ENCODE measurements at regions not wholly inside any gene's neighbourhood (a gene's known extent, or its start where the extent isn't known, plus 50 kb on each side); places are given as distances from the start of the nearest gene placed in this dataset.

DNA sequence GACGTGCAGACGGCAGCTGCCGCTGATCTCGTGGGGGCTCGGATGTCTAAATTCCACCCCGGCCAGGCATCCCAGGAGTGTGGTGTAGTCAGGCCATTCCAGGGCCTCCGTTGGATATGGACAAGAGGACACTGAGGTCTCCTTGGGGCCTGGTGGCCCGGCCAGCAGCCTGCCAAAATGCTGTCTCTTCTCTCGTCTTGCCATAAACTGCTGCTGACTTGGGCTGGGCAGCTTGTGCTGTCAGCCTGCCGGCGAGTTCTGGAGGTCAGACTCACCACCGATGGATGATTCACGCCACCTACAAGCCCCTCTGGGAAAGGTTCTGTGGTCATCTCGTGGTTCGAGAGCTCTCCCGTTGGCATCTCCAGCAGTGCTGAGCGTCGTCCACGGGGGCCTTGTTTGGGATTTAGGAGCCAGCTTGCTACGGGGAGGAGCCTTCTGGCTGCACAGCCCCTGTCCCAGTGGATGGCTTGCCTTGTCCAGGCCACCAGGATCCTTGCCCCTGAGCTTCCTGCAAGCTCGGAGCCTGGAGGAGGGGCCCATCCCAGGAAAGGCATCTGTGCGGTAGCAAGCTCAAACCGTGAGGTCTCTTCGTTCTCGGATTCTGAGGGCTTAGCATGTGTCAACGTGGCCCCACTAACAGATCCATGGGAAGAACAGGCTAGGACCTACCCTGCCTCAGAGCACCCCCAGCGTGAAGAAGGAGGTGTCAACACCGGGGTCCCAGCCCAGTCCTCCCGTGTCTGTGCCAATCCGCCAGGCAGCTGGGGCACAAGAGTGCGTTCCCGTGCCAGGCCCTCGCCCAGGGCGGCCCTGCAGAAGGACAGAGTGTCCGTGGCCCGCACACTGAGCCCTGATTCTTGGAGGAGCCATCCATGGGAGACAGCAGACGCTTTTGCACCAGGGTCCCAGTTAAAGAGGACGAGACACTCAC is 1114.1 kb downstream of the BRD1 start:
- ATAC-seq (no peak), DNase-seq (peak in 1 of 10 donors; percentile 57)
- peaks cover 0 to 11% (median 0%) of the 10 kb centered on the region in 9 donors for H3K9me3 Mint-ChIP-seq
- no peak overlapping the region for H3K27ac Mint-ChIP-seq
- peaks cover 0 to 3% (median 0%) of the 10 kb centered on the region in 4 donors for H3K4me1 Mint-ChIP-seq
- POLR2A ChIA-PET = no interaction called here
- peaks cover 0 to 22% (median 9%) of the 10 kb centered on the region in 5 donors for H3K27me3 Mint-ChIP-seq
- no peak overlapping the region for H3K4me3 Mint-ChIP-seq
- no peaks in the 10 kb centered on the region for H3K36me3 Mint-ChIP-seq

DNA sequence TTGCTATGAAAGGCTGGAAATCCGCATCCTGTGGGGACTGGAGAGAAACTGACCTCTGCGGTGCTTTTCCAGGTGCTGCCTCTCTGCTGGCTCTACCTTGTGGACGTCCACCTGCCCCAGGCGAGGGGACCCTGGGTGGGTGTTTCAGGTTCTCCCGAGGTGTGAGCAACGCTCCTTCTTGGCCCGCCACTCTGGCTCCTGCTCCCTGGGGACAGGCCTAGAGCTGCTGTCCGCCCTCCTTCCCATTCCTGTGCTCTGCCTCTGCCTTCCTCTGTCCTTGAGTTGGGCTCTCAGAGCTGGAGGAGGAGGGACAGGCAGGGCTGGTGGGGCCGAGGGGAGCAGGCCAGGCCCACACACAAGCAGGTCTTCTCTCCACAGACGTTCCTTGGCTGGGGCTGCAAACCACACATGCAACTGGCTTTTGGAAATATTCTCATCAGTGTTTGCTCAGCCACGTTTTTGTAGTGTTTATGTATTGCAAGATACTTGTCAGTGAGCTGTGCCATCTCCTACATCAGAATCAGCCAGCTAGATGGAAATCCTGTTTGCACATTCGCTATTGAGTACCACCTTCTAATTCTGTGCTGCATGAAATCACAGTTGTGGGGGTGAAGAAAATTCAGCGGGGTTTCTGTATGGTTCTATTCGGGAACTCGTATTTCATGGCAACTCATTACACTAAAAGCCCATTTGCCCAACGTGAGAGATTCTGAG is 1115.0 kb downstream of the BRD1 start:
- H3K9me3 Mint-ChIP-seq = peaks cover 0 to 11% (median 0%) of the 10 kb centered on the region in 9 donors
- H3K4me3 Mint-ChIP-seq = no peak overlapping the region
- ATAC-seq (no peak), DNase-seq (peak in 1 of 10 donors; percentile 41)
- H3K27me3 Mint-ChIP-seq = peaks cover 0 to 19% (median 9%) of the 10 kb centered on the region in 5 donors
- no peaks in the 10 kb centered on the region for H3K36me3 Mint-ChIP-seq
- POLR2A ChIA-PET = no interaction called here
- no peak overlapping the region for H3K27ac Mint-ChIP-seq
- H3K4me1 Mint-ChIP-seq = peaks cover 0 to 2% (median 0%) of the 10 kb centered on the region in 4 donors

DNA sequence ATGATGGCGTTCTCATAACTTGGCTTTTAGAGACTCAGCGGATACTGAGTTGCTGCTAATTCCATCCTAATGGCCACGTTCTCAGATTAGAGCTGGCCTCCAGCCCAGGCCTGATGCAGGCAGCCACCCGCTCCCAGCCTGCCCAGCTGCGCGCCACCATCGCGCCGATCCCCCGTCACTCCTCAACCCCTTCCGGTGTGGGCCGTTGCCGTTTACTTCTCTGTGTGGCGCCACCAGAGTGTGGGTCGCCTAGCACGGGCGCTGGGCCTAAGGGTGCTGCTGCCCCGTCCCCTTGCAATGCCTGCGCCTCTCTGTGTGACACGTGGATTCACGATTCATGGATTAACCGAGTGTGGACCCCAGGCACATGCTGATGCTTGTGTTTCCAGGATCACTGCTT is 1116.0 kb downstream of the BRD1 start:
- peaks cover 0 to 8% (median 0%) of the 10 kb centered on the region in 9 donors for H3K9me3 Mint-ChIP-seq
- no peak overlapping the region for H3K27ac Mint-ChIP-seq
- peaks cover 0 to 9% (median 1%) of the 10 kb centered on the region in 5 donors for H3K27me3 Mint-ChIP-seq
- no peaks in the 10 kb centered on the region for H3K36me3 Mint-ChIP-seq
- POLR2A ChIA-PET = no interaction called here
- H3K4me1 Mint-ChIP-seq = no peaks in the 10 kb centered on the region
- ATAC-seq = no peak
- no peak overlapping the region for H3K4me3 Mint-ChIP-seq
- DNase-seq = peak in 1 of 10 donors; percentile 18

- Mint-ChIP-seq H3K9me3 (peaks cover 0 to 4% (median 0%) of the 10 kb centered on the region in 9 donors), H3K4me3 (no peak overlapping the region), H3K27ac (no peak overlapping the region), H3K4me1 (no peaks in the 10 kb centered on the region), H3K27me3 (peaks cover 0 to 6% (median 1%) of the 10 kb centered on the region in 5 donors), H3K36me3 (no peaks in the 10 kb centered on the region)
- POLR2A ChIA-PET = no interaction called here
- peak in 1 of 10 donors; percentile 32 for DNase-seq
- no peak for ATAC-seq
Measured at GRCh38 chr22:48711031-48711431, 1116.6 kb downstream of the BRD1 start.

- H3K27ac Mint-ChIP-seq = no peak overlapping the region
- DNase-seq (peak in 1 of 10 donors; percentile 47), ATAC-seq (no peak)
- peaks cover 0 to 1% (median 0%) of the 10 kb centered on the region in 5 donors for H3K27me3 Mint-ChIP-seq
- peaks cover 0 to 4% (median 0%) of the 10 kb centered on the region in 9 donors for H3K9me3 Mint-ChIP-seq
- no peaks in the 10 kb centered on the region for H3K4me1 Mint-ChIP-seq
- POLR2A ChIA-PET = no interaction called here
- no peak overlapping the region for H3K4me3 Mint-ChIP-seq
- H3K36me3 Mint-ChIP-seq = no peaks in the 10 kb centered on the region
Measured at GRCh38 chr22:48710410-48710809, 1117.3 kb downstream of the BRD1 start.

GRCh38 chr22:48709976-48710375 is 1117.7 kb downstream of the BRD1 start:
- H3K27me3 Mint-ChIP-seq = peaks cover 0 to 1% (median 0%) of the 10 kb centered on the region in 5 donors
- H3K4me1 Mint-ChIP-seq = no peaks in the 10 kb centered on the region
- H3K4me3 Mint-ChIP-seq = no peak overlapping the region
- POLR2A ChIA-PET = no interaction called here
- no peaks in the 10 kb centered on the region for H3K36me3 Mint-ChIP-seq
- no peak overlapping the region for H3K27ac Mint-ChIP-seq
- peaks cover 0 to 2% (median 0%) of the 10 kb centered on the region in 9 donors for H3K9me3 Mint-ChIP-seq
- ATAC-seq = no peak
- no peak for DNase-seq

GRCh38 chr22:48709453-48709852 is 1118.2 kb downstream of the BRD1 start:
- ATAC-seq = no peak
- no peak overlapping the region for H3K4me3 Mint-ChIP-seq
- H3K9me3 Mint-ChIP-seq = no peaks in the 10 kb centered on the region
- H3K36me3 Mint-ChIP-seq = no peaks in the 10 kb centered on the region
- H3K4me1 Mint-ChIP-seq = no peaks in the 10 kb centered on the region
- DNase-seq = peak in 1 of 10 donors; percentile 50
- no peak overlapping the region for H3K27ac Mint-ChIP-seq
- POLR2A ChIA-PET = no interaction called here
- H3K27me3 Mint-ChIP-seq = peaks cover 0 to 1% (median 0%) of the 10 kb centered on the region in 5 donors

- Mint-ChIP-seq H3K27me3 (peaks cover 0 to 1% (median 0%) of the 10 kb centered on the region in 5 donors), H3K36me3 (no peaks in the 10 kb centered on the region), H3K4me1 (no peaks in the 10 kb centered on the region), H3K27ac (peak overlapping the region in 1 of 10 donors; percentile 79), H3K4me3 (no peak overlapping the region), H3K9me3 (no peaks in the 10 kb centered on the region)
- POLR2A ChIA-PET = no interaction called here
- no peak for ATAC-seq
- peak in 1 of 10 donors; percentile 31 for DNase-seq
Measured at GRCh38 chr22:48708558-48709245, 1119.0 kb downstream of the BRD1 start.

DNA sequence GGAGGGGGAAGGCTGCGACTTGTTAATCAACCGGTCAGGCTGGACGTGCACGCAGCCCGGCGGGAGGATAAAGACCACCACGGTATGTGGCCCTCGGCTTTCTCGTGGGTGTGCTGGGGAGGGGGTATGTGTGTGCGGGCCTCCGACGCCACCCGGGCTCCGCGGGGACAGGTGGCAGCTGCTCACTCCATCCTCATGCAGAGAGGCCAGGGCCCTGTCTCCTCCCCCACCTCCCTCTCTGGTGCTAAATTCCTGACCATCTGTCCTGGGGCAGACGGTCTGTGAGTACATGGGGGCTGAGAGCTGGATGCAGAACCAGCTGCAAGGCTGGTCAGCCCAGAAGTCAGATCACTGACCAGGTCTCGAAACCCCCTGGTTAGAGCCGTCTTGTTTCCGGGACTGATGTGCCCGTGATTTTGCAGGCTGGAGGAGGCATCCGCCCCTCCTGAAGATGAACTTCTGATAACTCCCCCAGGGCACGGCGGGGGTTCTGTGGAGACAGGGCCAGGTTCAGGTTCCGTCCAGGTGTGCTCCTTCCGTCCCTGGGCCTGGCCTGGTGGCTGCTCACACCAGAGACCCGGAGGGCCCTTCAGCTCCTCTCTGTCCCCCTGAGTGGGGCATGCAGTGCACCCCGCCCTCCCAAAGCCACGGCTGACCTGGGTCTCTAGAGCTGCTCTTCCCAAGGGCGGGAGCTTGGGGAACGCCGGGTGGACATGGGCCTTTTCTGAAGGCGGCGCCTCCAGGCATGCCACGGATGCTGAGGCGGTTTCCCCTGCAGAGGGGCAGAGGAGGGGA is 1119.7 kb downstream of the BRD1 start:
- peak in 1 of 10 donors; percentile 61 for DNase-seq
- no peak overlapping the region for H3K27ac Mint-ChIP-seq
- POLR2A ChIA-PET = no interaction called here
- H3K9me3 Mint-ChIP-seq = no peaks in the 10 kb centered on the region
- no peaks in the 10 kb centered on the region for H3K36me3 Mint-ChIP-seq
- H3K4me3 Mint-ChIP-seq = no peak overlapping the region
- peaks cover 0 to 1% (median 0%) of the 10 kb centered on the region in 5 donors for H3K27me3 Mint-ChIP-seq
- no peak for ATAC-seq
- H3K4me1 Mint-ChIP-seq = no peaks in the 10 kb centered on the region

GRCh38 chr22:48706934-48707762 is 1120.5 kb downstream of the BRD1 start:
- H3K27me3 Mint-ChIP-seq = peaks cover 0 to 1% (median 0%) of the 10 kb centered on the region in 5 donors
- H3K27ac Mint-ChIP-seq = no peak overlapping the region
- no peaks in the 10 kb centered on the region for H3K36me3 Mint-ChIP-seq
- POLR2A ChIA-PET = no interaction called here
- no peaks in the 10 kb centered on the region for H3K9me3 Mint-ChIP-seq
- peak in 1 of 10 donors; percentile 42 for DNase-seq
- H3K4me3 Mint-ChIP-seq = no peak overlapping the region
- no peak for ATAC-seq
- H3K4me1 Mint-ChIP-seq = no peaks in the 10 kb centered on the region

- H3K4me3 Mint-ChIP-seq = no peak overlapping the region
- H3K27ac Mint-ChIP-seq = no peak overlapping the region
- no peaks in the 10 kb centered on the region for H3K36me3 Mint-ChIP-seq
- peak in 1 of 10 donors; percentile 28 for DNase-seq
- H3K9me3 Mint-ChIP-seq = no peaks in the 10 kb centered on the region
- peaks cover 0 to 1% (median 0%) of the 10 kb centered on the region in 5 donors for H3K27me3 Mint-ChIP-seq
- no peaks in the 10 kb centered on the region for H3K4me1 Mint-ChIP-seq
- POLR2A ChIA-PET = no interaction called here
- ATAC-seq = no peak
Measured at GRCh38 chr22:48705917-48706605, 1121.6 kb downstream of the BRD1 start.

Measured in naive thymus-derived CD8-positive, alpha-beta T cell (primary cell).